WTC11 (cell line): ENCODE measurements at regions not wholly inside any gene's neighbourhood (a gene's known extent, or its start where the extent isn't known, plus 50 kb on each side); places are given as distances from the start of the nearest gene placed in this dataset.

Experiments
- ATAC-seq: fragments of 200-7000 bp; cut with Tn5 transposase; 2 replicates; pipeline ENCODE4 v1.10.0; 2021; ENCODE audit warnings: mild to moderate bottlenecking, moderate library complexity
- CTCF ChIA-PET: fragments of 300-600 bp; sonication (Branson Sonifier 250); formaldehyde crosslinking; loops from one replicate; lab custom pipeline; 2021; ENCODE audit warnings: antibody characterized with exemption; lab: Charles Lee
- POLR2A ChIA-PET: fragments of 350-600 bp; sonication (Branson Sonifier 250); formaldehyde crosslinking; loops from one replicate; lab custom pipeline; 2021; ENCODE audit warnings: antibody characterized with exemption; lab: Charles Lee
- DNase-seq: peaks from one replicate; pipeline ENCODE4 v3.0.0; 2021; ENCODE audit warnings: low spot score
- H3K27ac Mint-ChIP-seq: 2 replicates; pipeline ENCODE4 v1.8.0; 2021; ENCODE audit warnings: mixed read lengths
- H3K27me3 Mint-ChIP-seq: 2 replicates; pipeline ENCODE4 v1.8.0; 2021; ENCODE audit warnings: low read depth, mild to moderate bottlenecking, moderate library complexity, mixed read lengths
- H3K36me3 Mint-ChIP-seq: 2 replicates; pipeline ENCODE4 v1.8.0; 2021; ENCODE audit warnings: mixed read lengths
- H3K4me1 Mint-ChIP-seq: 2 replicates; pipeline ENCODE4 v1.8.0; 2022; ENCODE audit warnings: mixed read lengths
- H3K4me3 Mint-ChIP-seq: 2 replicates; pipeline ENCODE4 v1.8.0; 2021; ENCODE audit warnings: mild to moderate bottlenecking, moderate library complexity, mixed read lengths
- H3K9me3 Mint-ChIP-seq: 2 replicates; pipeline ENCODE4 v1.8.0; 2021; ENCODE audit warnings: mixed read lengths
- CREB1 ChIP-seq: sonication (generic); formaldehyde crosslinking; IDR thresholded peaks from 2 replicates; pipeline ENCODE4 v1.8.0; 2023; ENCODE audit warnings: mild to moderate bottlenecking, missing genetic modification reagents
- FOXK1 ChIP-seq: sonication (generic); formaldehyde crosslinking; IDR thresholded peaks from 2 replicates; pipeline ENCODE4 v1.8.0; 2022; ENCODE audit warnings: mild to moderate bottlenecking, moderate library complexity, missing genetic modification reagents
- IRF2 ChIP-seq: sonication (generic); formaldehyde crosslinking; IDR thresholded peaks from 2 replicates; pipeline ENCODE4 v1.8.0; 2022; ENCODE audit warnings: low read depth, missing genetic modification reagents, borderline replicate concordance
- SP1 ChIP-seq: sonication (generic); formaldehyde crosslinking; conservative IDR thresholded peaks from 2 replicates; pipeline ENCODE4 v1.8.1; 2022; ENCODE audit warnings: missing genetic modification reagents
- ZNF219 ChIP-seq: sonication (generic); formaldehyde crosslinking; IDR thresholded peaks from 2 replicates; pipeline ENCODE4 v1.8.0; 2023; ENCODE audit warnings: missing genetic modification reagents, mild to moderate bottlenecking, borderline replicate concordance
- ZNF423 ChIP-seq: fragments of 250-450 bp; sonication (Bioruptor Pico); IDR thresholded peaks from 2 replicates; pipeline ENCODE4 v2.1.2; 2022; ENCODE audit warnings: mild to moderate bottlenecking, moderate library complexity
- TF ChIP-seq, protein P1 (sequence below): fragments of 250-450 bp; sonication (Bioruptor Pico); IDR thresholded peaks from 2 replicates; pipeline ENCODE4 v1.9.0; 2021; ENCODE audit warnings: mild to moderate bottlenecking, borderline replicate concordance
- TF ChIP-seq, protein P2 (sequence below): fragments of 250-450 bp; sonication (Bioruptor Pico); IDR thresholded peaks from 2 replicates; pipeline ENCODE4 v1.8.0; 2021; ENCODE audit warnings: mild to moderate bottlenecking
- TF ChIP-seq, protein P3 (sequence below): sonication (generic); formaldehyde crosslinking; IDR thresholded peaks from 2 replicates; pipeline ENCODE4 v1.8.0; 2022; ENCODE audit warnings: mild to moderate bottlenecking, missing genetic modification reagents
- TF ChIP-seq, protein P4 (sequence below): sonication (generic); formaldehyde crosslinking; IDR thresholded peaks from 2 replicates; pipeline ENCODE4 v1.8.1; 2023; ENCODE audit warnings: mild to moderate bottlenecking, missing genetic modification reagents, moderate library complexity
- TF ChIP-seq, protein P5 (sequence below): sonication (generic); formaldehyde crosslinking; IDR thresholded peaks from 2 replicates; pipeline ENCODE4 v1.8.0; 2022; ENCODE audit warnings: mild to moderate bottlenecking, missing genetic modification reagents
- TF ChIP-seq, protein P6 (sequence below): fragments of 200-600 bp; IDR thresholded peaks from 2 replicates; pipeline ENCODE4 v1.8.0; 2022; ENCODE audit warnings: antibody characterized with exemption

DNA sequence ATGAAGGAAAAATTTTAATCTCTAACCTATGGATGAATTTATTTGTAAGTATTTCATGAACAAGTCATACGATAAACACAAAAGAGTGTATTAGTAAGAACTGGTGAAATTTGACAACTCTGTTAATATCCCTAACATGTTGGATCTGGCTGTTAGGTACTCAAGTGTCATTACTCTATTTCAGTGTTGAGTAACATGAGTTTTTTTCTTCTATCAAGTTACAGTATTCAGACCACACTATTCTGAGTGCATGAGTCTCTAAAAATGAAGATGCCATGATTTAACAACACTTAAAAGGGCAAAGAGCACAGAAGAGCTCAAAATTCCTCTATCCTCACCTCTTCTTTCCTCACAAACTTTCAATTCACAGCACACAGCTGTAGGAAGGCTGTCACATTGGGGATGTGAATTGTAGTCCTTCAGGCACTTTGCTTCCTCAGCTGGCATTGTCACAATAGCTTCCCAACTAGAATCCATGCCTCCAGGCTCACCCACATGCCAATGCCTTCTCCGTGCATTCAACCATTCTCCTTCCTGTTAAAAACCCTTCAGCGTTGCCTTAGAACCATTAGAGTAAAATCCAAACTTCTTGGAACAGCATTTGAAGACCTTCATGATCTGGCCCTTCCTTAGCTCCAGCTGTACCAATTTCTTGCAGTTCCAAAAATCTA is 73.7 kb upstream of the DBX2 start:
- Mint-ChIP-seq H3K27me3 (no peaks in the 10 kb centered on the region), H3K27ac (peak overlapping the region; percentile 14; the same call in 1 of the 2 replicates), H3K9me3 (no peaks in the 10 kb centered on the region), H3K36me3 (no peaks in the 10 kb centered on the region), H3K4me3 (no peak overlapping the region), H3K4me1 (peaks cover 17% of the 10 kb centered on the region)
- no peak for TF ChIP-seq IRF2 (CRISPR knock-in tag)
- TF ChIP-seq, protein P1, sequence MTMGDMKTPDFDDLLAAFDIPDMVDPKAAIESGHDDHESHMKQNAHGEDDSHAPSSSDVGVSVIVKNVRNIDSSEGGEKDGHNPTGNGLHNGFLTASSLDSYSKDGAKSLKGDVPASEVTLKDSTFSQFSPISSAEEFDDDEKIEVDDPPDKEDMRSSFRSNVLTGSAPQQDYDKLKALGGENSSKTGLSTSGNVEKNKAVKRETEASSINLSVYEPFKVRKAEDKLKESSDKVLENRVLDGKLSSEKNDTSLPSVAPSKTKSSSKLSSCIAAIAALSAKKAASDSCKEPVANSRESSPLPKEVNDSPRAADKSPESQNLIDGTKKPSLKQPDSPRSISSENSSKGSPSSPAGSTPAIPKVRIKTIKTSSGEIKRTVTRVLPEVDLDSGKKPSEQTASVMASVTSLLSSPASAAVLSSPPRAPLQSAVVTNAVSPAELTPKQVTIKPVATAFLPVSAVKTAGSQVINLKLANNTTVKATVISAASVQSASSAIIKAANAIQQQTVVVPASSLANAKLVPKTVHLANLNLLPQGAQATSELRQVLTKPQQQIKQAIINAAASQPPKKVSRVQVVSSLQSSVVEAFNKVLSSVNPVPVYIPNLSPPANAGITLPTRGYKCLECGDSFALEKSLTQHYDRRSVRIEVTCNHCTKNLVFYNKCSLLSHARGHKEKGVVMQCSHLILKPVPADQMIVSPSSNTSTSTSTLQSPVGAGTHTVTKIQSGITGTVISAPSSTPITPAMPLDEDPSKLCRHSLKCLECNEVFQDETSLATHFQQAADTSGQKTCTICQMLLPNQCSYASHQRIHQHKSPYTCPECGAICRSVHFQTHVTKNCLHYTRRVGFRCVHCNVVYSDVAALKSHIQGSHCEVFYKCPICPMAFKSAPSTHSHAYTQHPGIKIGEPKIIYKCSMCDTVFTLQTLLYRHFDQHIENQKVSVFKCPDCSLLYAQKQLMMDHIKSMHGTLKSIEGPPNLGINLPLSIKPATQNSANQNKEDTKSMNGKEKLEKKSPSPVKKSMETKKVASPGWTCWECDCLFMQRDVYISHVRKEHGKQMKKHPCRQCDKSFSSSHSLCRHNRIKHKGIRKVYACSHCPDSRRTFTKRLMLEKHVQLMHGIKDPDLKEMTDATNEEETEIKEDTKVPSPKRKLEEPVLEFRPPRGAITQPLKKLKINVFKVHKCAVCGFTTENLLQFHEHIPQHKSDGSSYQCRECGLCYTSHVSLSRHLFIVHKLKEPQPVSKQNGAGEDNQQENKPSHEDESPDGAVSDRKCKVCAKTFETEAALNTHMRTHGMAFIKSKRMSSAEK (CRISPR knock-in tag): no peak
- ChIA-PET POLR2A (no interaction called here), CTCF (interaction anchor here (1.3 to 2.3 kb wide), 4 partner anchors 149 to 176 kb away, joined by 5 to 30 read pairs (median 7); no protein-coding TSS in a partner anchor)
- DNase-seq: no peak
- peak; percentile 34 for ATAC-seq

DNA sequence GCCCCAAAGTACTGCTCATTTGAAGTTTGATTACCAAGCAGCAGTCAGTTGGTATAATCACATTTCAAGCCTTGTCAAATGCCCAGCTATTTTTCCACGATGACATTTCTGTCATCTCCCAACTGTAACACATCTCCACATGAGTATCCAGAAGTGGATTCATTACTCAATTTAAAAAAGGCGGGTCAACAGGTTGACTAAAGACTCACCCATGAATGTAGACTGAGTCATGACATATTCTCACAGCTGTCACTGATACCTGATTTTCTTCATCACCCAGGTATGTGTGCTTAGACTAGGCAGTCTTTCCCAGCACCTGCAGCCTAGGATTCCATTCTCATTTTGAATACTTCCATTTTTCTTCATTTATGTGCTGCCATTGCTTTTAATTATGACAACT is 75.1 kb upstream of the DBX2 start:
- no peaks in the 10 kb centered on the region for H3K9me3 Mint-ChIP-seq
- no peak overlapping the region for H3K4me3 Mint-ChIP-seq
- no peak for DNase-seq
- no peak for ATAC-seq
- H3K36me3 Mint-ChIP-seq: no peaks in the 10 kb centered on the region
- TF ChIP-seq ZNF423 (CRISPR knock-in tag): no peak
- TF ChIP-seq FOXK1: no peak
- TF ChIP-seq SP1 (CRISPR knock-in tag): no peak
- TF ChIP-seq, protein P2, sequence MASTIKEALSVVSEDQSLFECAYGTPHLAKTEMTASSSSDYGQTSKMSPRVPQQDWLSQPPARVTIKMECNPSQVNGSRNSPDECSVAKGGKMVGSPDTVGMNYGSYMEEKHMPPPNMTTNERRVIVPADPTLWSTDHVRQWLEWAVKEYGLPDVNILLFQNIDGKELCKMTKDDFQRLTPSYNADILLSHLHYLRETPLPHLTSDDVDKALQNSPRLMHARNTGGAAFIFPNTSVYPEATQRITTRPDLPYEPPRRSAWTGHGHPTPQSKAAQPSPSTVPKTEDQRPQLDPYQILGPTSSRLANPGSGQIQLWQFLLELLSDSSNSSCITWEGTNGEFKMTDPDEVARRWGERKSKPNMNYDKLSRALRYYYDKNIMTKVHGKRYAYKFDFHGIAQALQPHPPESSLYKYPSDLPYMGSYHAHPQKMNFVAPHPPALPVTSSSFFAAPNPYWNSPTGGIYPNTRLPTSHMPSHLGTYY: no peak
- no peak for TF ChIP-seq ZNF219 (CRISPR knock-in tag)
- H3K4me1 Mint-ChIP-seq: peaks cover 19% of the 10 kb centered on the region
- H3K27me3 Mint-ChIP-seq: no peaks in the 10 kb centered on the region
- ChIA-PET CTCF (interaction anchor here (1.3 to 1.6 kb wide), 2 partner anchors 153 to 178 kb away, joined by 3 to 8 read pairs; no protein-coding TSS in a partner anchor), POLR2A (no interaction called here)
- H3K27ac Mint-ChIP-seq: no peak overlapping the region

DNA sequence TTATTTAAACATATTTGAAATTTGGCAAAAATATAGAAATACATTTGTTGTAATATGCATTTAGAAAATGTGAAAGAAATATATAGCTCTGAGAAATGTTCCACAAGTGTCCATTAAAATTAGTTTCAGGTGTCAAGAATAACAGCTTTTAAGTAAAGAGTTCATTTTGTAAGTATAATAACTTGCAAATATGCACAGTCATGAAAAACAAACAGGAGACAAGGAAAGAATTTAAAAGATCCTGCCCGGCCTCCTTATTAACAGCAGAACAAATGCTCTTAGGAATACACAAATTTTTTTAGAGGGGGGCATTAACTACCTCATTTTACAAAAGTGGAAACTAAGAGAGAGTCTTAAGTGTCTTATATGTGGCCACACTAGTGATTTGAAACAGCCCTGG is 77.7 kb upstream of the DBX2 start:
- Mint-ChIP-seq H3K4me3 (no peak overlapping the region), H3K27me3 (peaks cover 7% of the 10 kb centered on the region; the same call in 1 of the 2 replicates), H3K9me3 (peaks cover 2% of the 10 kb centered on the region), H3K36me3 (no peaks in the 10 kb centered on the region), H3K27ac (no peak overlapping the region), H3K4me1 (peaks cover 17% of the 10 kb centered on the region)
- DNase-seq (no peak), ATAC-seq (no peak)
- ChIA-PET CTCF (interaction anchor here (1.7 to 1.9 kb wide), 2 partner anchors 156 to 180 kb away, joined by 7 read pairs; no protein-coding TSS in a partner anchor), POLR2A (interaction anchor here (0.6 kb wide), 1 partner anchor 167 kb away, joined by 3 read pairs; no protein-coding TSS in a partner anchor)
- no peak for TF ChIP-seq CREB1 (CRISPR knock-in tag)
- TF ChIP-seq, protein P3, sequence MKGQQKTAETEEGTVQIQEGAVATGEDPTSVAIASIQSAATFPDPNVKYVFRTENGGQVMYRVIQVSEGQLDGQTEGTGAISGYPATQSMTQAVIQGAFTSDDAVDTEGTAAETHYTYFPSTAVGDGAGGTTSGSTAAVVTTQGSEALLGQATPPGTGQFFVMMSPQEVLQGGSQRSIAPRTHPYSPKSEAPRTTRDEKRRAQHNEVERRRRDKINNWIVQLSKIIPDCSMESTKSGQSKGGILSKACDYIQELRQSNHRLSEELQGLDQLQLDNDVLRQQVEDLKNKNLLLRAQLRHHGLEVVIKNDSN (CRISPR knock-in tag): no peak

DNA sequence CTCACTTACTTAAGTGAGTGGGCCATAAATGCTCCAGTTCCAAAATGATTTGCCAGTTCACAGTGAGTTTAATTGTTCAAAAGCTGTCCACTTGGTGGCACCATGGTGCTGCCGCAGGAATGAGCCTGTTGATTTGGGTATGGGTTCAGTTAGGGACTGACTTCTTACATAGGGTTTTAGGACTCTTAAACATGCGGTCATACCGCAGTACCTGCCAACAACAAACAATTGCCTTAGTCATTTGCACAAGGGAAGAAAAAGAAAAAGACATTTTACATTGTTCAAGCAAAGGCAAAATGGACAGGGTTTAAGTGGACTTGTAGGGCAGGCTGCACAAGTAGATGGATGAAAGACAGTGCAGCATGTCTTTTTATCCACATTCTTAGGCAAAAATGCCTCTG is 80.0 kb upstream of the DBX2 start:
- DNase-seq: peak; percentile 59
- Mint-ChIP-seq H3K4me3 (no peak overlapping the region), H3K27ac (no peak overlapping the region), H3K27me3 (peaks cover 10% of the 10 kb centered on the region), H3K4me1 (peaks cover 12% of the 10 kb centered on the region), H3K9me3 (peaks cover 9% of the 10 kb centered on the region), H3K36me3 (no peaks in the 10 kb centered on the region)
- CTCF ChIA-PET: interaction anchor here (0.9 to 1.6 kb wide), 3 partner anchors 158 to 413 kb away, joined by 3 to 5 read pairs (median 3); no protein-coding TSS in a partner anchor
- ATAC-seq: peak; percentile 93
- TF ChIP-seq, protein P4, sequence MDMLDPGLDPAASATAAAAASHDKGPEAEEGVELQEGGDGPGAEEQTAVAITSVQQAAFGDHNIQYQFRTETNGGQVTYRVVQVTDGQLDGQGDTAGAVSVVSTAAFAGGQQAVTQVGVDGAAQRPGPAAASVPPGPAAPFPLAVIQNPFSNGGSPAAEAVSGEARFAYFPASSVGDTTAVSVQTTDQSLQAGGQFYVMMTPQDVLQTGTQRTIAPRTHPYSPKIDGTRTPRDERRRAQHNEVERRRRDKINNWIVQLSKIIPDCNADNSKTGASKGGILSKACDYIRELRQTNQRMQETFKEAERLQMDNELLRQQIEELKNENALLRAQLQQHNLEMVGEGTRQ (CRISPR knock-in tag): no peak
- TF ChIP-seq, protein P5, sequence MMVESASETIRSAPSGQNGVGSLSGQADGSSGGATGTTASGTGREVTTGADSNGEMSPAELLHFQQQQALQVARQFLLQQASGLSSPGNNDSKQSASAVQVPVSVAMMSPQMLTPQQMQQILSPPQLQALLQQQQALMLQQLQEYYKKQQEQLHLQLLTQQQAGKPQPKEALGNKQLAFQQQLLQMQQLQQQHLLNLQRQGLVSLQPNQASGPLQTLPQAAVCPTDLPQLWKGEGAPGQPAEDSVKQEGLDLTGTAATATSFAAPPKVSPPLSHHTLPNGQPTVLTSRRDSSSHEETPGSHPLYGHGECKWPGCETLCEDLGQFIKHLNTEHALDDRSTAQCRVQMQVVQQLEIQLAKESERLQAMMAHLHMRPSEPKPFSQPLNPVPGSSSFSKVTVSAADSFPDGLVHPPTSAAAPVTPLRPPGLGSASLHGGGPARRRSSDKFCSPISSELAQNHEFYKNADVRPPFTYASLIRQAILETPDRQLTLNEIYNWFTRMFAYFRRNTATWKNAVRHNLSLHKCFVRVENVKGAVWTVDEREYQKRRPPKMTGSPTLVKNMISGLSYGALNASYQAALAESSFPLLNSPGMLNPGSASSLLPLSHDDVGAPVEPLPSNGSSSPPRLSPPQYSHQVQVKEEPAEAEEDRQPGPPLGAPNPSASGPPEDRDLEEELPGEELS (CRISPR knock-in tag): no peak
- TF ChIP-seq, protein P6, sequence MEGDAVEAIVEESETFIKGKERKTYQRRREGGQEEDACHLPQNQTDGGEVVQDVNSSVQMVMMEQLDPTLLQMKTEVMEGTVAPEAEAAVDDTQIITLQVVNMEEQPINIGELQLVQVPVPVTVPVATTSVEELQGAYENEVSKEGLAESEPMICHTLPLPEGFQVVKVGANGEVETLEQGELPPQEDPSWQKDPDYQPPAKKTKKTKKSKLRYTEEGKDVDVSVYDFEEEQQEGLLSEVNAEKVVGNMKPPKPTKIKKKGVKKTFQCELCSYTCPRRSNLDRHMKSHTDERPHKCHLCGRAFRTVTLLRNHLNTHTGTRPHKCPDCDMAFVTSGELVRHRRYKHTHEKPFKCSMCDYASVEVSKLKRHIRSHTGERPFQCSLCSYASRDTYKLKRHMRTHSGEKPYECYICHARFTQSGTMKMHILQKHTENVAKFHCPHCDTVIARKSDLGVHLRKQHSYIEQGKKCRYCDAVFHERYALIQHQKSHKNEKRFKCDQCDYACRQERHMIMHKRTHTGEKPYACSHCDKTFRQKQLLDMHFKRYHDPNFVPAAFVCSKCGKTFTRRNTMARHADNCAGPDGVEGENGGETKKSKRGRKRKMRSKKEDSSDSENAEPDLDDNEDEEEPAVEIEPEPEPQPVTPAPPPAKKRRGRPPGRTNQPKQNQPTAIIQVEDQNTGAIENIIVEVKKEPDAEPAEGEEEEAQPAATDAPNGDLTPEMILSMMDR: peak; percentile 56
- POLR2A ChIA-PET: no interaction called here
